Activated CD4-positive, alpha-beta memory T cell treated with anti-CD3 and anti-CD28 coated beads, Interleukin-2, amount 10 ng/mL, durations not matched to agents 7 days and 5 days (primary cell): ENCODE measurements at regions not wholly inside any gene's neighbourhood (a gene's known extent, or its start where the extent isn't known, plus 50 kb on each side); places are given as distances from the start of the nearest gene placed in this dataset.
"Not testable (repeated sequence)": the region's sequence is repeated elsewhere in the genome, so short reads cannot be mapped to it uniquely, and the experiment has no call there.

Source experiments
- CTCF ChIA-PET: fragments of 350-600 bp; sonication (Branson Sonifier 250); formaldehyde crosslinking; loops from one replicate; lab custom pipeline; 2021; ENCODE audit warnings: antibody characterized with exemption, inconsistent platforms; lab: Charles Lee
- POLR2A ChIA-PET: fragments of 350-600 bp; sonication (Branson Sonifier 250); formaldehyde crosslinking; loops from one replicate; lab custom pipeline; 2021; ENCODE audit warnings: antibody characterized with exemption; lab: Charles Lee
- DNase-seq: peaks from one replicate; pipeline ENCODE4 v3.0.0-alpha.2; 2020
- H3K27ac Mint-ChIP-seq: one replicate; pipeline ENCODE4 v1.8.0; 2021; ENCODE audit warnings: mild to moderate bottlenecking, mixed read lengths
- H3K27me3 Mint-ChIP-seq: one replicate; pipeline ENCODE4 v1.8.0; 2021; ENCODE audit warnings: mixed read lengths
- H3K36me3 Mint-ChIP-seq: one replicate; pipeline ENCODE4 v1.8.0; 2021; ENCODE audit warnings: low read depth, mixed read lengths
- H3K4me1 Mint-ChIP-seq: one replicate; pipeline ENCODE4 v1.8.0; 2021; ENCODE audit warnings: mixed read lengths
- H3K4me3 Mint-ChIP-seq: one replicate; pipeline ENCODE4 v1.8.0; 2021; ENCODE audit warnings: mild to moderate bottlenecking, mixed read lengths
- H3K9me3 Mint-ChIP-seq: one replicate; pipeline ENCODE4 v1.8.0; 2021; ENCODE audit warnings: mixed read lengths

- POLR2A ChIA-PET = no interaction called here
- Mint-ChIP-seq H3K4me3 (no peak overlapping the region), H3K36me3 (no peaks in the 10 kb centered on the region), H3K27ac (no peak overlapping the region), H3K27me3 (peaks cover 9% of the 10 kb centered on the region), H3K4me1 (no peaks in the 10 kb centered on the region), H3K9me3 (no peaks in the 10 kb centered on the region)
- no peak for DNase-seq
- CTCF ChIA-PET = no interaction called here
Observed at GRCh38 chr2:240191001-240191400, 50.5 kb upstream of the OTOS start.

DNA sequence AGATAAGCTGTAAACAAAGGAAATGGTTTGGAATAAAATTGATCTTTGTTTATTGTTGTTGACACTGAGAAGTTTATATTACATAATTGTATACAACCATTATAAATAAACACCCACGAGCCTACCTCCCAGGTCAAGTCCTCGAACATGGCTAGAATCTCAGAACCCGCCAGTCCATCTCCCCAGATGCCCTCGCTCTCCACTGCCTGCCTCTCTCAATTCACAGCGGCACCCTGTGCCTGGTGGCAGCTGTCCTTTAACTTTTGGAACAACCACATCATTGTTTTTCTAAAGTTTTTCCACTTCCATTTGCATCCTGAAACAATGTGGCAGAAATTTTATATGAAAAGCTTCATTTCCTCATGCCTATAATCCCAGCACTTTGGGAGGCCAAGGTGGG lies 52.2 kb upstream of the OTOS start:
- ChIA-PET CTCF (no interaction called here), POLR2A (no interaction called here)
- no peaks in the 10 kb centered on the region for H3K9me3 Mint-ChIP-seq
- no peak overlapping the region for H3K4me3 Mint-ChIP-seq
- no peaks in the 10 kb centered on the region for H3K4me1 Mint-ChIP-seq
- no peaks in the 10 kb centered on the region for H3K36me3 Mint-ChIP-seq
- H3K27me3 Mint-ChIP-seq = peaks cover 9% of the 10 kb centered on the region
- no peak overlapping the region for H3K27ac Mint-ChIP-seq
- DNase-seq = no peak

GRCh38 chr2:240194341-240194762 lies 53.9 kb upstream of the OTOS start:
- not testable (repeated sequence) for H3K4me3 Mint-ChIP-seq

DNA sequence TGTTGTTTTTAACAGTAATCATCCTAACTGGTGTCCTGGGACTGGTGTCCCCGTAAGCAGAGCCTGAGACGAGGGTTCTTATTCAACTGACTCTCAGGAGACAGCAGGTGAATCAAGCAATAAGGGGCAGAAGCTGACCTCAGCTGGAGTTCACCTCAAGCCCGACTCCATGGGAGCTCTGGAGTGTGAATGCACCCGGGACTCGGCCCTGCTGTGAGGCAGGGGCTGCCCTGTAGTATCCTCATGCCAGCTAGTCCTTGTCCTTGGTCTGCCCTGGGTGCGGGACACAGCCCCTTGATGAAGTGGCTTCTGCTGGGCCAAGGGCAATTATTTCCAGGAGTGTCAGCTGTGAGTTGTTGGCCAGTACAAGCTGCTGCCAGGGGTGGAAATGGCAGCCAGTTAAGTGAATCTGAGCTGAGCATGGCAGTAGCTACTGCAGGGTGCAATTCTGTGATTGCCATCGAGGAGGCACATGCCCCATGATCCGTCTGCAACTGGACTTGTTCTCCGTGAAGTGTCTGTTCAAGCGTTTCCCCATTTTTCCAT lies 54.9 kb upstream of the OTOS start:
- ChIA-PET POLR2A (no interaction called here), CTCF (no interaction called here)
- H3K36me3 Mint-ChIP-seq = no peaks in the 10 kb centered on the region
- no peak overlapping the region for H3K27ac Mint-ChIP-seq
- no peak overlapping the region for H3K4me3 Mint-ChIP-seq
- H3K4me1 Mint-ChIP-seq = no peaks in the 10 kb centered on the region
- peaks cover 8% of the 10 kb centered on the region for H3K27me3 Mint-ChIP-seq
- DNase-seq = no peak
- no peaks in the 10 kb centered on the region for H3K9me3 Mint-ChIP-seq

More at GRCh38 chr2:240194341-240194762, 53.9 kb upstream of the OTOS start:
- H3K27ac Mint-ChIP-seq, H3K27me3 Mint-ChIP-seq, CTCF ChIA-PET, H3K36me3 Mint-ChIP-seq, H3K9me3 Mint-ChIP-seq, POLR2A ChIA-PET, H3K4me1 Mint-ChIP-seq, DNase-seq: not testable (repeated sequence)

- no peak for DNase-seq
- no peak overlapping the region for H3K4me3 Mint-ChIP-seq
- H3K9me3 Mint-ChIP-seq = no peaks in the 10 kb centered on the region
- H3K27me3 Mint-ChIP-seq = peaks cover 9% of the 10 kb centered on the region
- no peaks in the 10 kb centered on the region for H3K4me1 Mint-ChIP-seq
- no peaks in the 10 kb centered on the region for H3K36me3 Mint-ChIP-seq
- no peak overlapping the region for H3K27ac Mint-ChIP-seq
- ChIA-PET CTCF (no interaction called here), POLR2A (no interaction called here)
Observed at GRCh38 chr2:240196716-240197461, 56.4 kb upstream of the OTOS start.

DNA sequence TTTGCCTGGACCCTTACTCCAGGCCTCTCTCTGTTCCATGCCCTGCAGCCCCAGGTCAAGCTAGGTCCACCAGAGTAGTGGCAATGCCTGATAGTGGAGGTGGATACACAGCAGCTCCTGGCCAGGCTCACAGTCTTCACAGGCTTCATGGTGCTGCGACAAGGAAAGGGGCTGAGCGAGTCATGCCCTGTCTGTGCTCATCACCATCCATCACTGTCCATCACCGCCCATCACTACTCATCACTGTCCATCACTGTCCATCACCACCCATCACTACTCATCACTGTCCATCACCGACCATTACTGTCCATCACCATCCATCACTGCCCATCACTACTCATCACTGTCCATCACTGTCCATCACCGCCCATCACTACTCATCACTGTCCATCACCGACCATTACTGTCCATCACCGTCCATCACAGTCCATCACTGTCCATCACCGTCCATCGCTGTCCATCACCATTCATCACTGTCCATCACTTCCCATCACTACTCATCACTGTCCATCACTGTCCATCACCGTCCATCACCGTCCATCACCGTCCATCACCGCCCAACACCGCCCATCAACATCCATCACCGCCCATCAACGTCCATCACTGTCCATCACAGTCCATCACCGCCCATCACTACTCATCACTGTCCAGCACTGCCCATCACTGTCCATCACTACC lies 57.1 kb upstream of the OTOS start:
- DNase-seq = no peak
- Mint-ChIP-seq H3K27ac (no peak overlapping the region), H3K27me3 (peaks cover 11% of the 10 kb centered on the region), H3K4me3 (no peak overlapping the region), H3K9me3 (no peaks in the 10 kb centered on the region), H3K36me3 (no peaks in the 10 kb centered on the region), H3K4me1 (no peaks in the 10 kb centered on the region)
- CTCF ChIA-PET = no interaction called here
- POLR2A ChIA-PET = no interaction called here

GRCh38 chr2:240198226-240198625 lies 57.8 kb upstream of the OTOS start:
- POLR2A ChIA-PET = no interaction called here
- CTCF ChIA-PET = no interaction called here
- no peak overlapping the region for H3K4me3 Mint-ChIP-seq
- no peak overlapping the region for H3K27ac Mint-ChIP-seq
- peaks cover 10% of the 10 kb centered on the region for H3K27me3 Mint-ChIP-seq
- no peak for DNase-seq
- H3K9me3 Mint-ChIP-seq = no peaks in the 10 kb centered on the region
- H3K36me3 Mint-ChIP-seq = no peaks in the 10 kb centered on the region
- no peaks in the 10 kb centered on the region for H3K4me1 Mint-ChIP-seq

DNA sequence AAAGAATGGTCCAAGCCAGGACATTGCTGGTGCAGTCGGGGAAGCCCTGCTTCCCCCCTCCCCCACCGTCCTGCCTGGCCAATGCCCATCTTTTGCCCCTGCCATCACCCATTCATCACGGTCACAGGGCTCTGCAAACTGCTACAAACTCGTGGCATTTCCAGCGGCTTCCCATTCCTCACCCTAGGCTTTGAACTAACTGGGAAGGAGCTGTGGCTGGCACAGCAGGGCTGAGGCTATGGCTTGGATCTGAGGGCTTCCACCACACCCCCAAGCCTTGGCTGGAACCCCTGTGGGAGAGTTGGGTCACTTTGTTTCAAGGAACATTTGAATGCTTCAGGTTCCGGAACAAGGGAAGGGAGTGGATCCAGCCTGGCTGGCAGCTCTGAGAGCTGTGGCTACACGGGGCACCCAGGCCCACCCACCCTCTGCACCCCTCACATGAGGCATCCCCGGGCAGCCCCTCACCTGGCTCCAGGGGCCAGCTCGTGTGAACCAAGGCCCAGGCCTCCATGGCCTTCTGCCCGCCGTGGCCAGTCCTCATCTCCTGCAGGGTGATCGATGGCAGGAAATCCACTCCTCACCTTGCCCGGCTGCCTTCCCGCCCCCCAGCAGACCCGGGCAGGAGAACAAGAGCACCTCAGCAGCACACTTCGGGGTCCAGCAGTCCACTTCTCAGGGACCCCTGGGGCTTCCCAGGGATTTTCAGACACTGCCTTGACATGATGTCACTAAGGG lies 58.8 kb upstream of the OTOS start:
- Mint-ChIP-seq H3K4me1 (no peaks in the 10 kb centered on the region), H3K27ac (no peak overlapping the region), H3K9me3 (no peaks in the 10 kb centered on the region), H3K36me3 (no peaks in the 10 kb centered on the region), H3K4me3 (no peak overlapping the region), H3K27me3 (peaks cover 11% of the 10 kb centered on the region)
- CTCF ChIA-PET = no interaction called here
- DNase-seq = no peak
- POLR2A ChIA-PET = no interaction called here

DNA sequence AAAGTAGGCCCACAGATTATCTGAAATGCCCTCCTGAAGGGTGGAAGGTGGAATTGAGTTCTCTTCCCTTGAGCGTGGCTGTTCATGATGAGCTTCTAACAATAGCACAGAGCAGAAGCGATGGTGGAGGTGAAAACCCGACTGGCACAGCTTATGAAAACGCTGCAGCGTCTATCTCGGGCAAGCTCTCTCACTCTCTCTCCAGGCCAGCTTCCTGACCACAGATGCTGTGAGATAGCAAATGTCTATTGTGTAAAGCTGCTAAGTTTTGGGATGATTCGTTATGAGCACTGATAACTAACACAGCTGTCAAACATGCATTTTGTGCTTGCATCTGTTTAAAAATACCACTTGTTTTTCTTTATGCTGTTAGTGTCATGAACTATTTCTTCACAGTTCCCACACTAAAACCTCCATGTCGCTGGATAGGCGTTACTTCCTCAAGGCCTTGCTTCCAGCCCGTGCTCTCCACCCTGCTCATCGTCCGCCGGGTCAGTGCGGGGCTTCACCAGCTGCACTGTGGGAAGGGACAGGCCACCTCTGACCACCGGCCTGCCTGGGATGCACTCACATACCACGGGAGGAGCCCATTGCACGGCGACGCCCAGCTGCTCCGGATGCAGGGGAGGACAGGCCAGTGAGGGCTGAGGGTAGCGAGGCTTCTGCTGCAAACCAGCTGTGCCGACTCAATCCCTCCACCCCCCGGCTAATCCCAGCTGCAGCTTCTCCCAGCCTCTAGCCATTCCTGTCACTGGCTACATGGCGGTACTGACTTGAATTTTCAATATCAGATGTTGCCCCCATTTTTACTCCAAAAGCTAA lies 60.0 kb upstream of the OTOS start:
- ChIA-PET POLR2A (no interaction called here), CTCF (no interaction called here)
- H3K4me3 Mint-ChIP-seq = no peak overlapping the region
- H3K27ac Mint-ChIP-seq = no peak overlapping the region
- H3K27me3 Mint-ChIP-seq = peaks cover 15% of the 10 kb centered on the region
- no peaks in the 10 kb centered on the region for H3K36me3 Mint-ChIP-seq
- H3K4me1 Mint-ChIP-seq = no peaks in the 10 kb centered on the region
- no peak for DNase-seq
- no peaks in the 10 kb centered on the region for H3K9me3 Mint-ChIP-seq

DNA sequence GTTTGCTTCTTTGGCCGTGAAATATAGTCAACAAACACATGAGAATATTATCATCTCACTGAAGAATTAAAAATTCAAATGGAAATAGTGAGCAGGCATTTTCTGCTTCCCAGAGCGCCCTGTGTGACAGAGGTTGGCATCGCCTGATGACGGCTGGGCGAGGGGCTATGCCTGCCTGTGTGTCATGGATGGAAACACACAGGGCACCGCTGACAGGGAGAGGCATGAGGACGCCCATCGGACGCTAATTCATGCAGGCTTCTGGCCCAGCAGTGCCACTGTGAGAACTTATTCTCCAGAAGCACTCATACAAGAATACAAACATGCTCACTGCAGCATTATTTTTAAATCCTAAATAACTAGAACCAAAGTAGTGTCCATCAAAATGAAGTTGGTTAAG lies 61.4 kb upstream of the OTOS start:
- ChIA-PET CTCF (no interaction called here), POLR2A (no interaction called here)
- DNase-seq = no peak
- Mint-ChIP-seq H3K27me3 (peaks cover 22% of the 10 kb centered on the region), H3K27ac (no peak overlapping the region), H3K36me3 (no peaks in the 10 kb centered on the region), H3K4me3 (no peak overlapping the region), H3K4me1 (no peaks in the 10 kb centered on the region), H3K9me3 (no peaks in the 10 kb centered on the region)

GRCh38 chr2:240202586-240202985 lies 62.1 kb upstream of the OTOS start:
- POLR2A ChIA-PET = no interaction called here
- Mint-ChIP-seq H3K4me3 (no peak overlapping the region), H3K27ac (no peak overlapping the region), H3K4me1 (no peaks in the 10 kb centered on the region), H3K27me3 (peaks cover 22% of the 10 kb centered on the region), H3K36me3 (no peaks in the 10 kb centered on the region), H3K9me3 (no peaks in the 10 kb centered on the region)
- no peak for DNase-seq
- CTCF ChIA-PET = no interaction called here

GRCh38 chr2:240203031-240203787 lies 62.8 kb upstream of the OTOS start:
- CTCF ChIA-PET = no interaction called here
- POLR2A ChIA-PET = no interaction called here
- no peaks in the 10 kb centered on the region for H3K9me3 Mint-ChIP-seq

More at GRCh38 chr2:240203031-240203787, 62.8 kb upstream of the OTOS start:
- Mint-ChIP-seq H3K27me3 (peaks cover 22% of the 10 kb centered on the region), H3K36me3 (no peaks in the 10 kb centered on the region), H3K27ac (no peak overlapping the region), H3K4me1 (no peaks in the 10 kb centered on the region), H3K4me3 (no peak overlapping the region)
- no peak for DNase-seq
